H9 (cell line): ENCODE measurements at regions not wholly inside any gene's neighbourhood (a gene's known extent, or its start where the extent isn't known, plus 50 kb on each side); places are given as distances from the start of the nearest gene placed in this dataset.

Experiments used
- DNase-seq: peaks from one replicate; pipeline ENCODE4 v3.0.0-alpha.2; 2017
- H2AFZ ChIP-seq: one replicate; pipeline ENCODE4 v1.6.1; 2013; ENCODE audit warnings: mild to moderate bottlenecking, low read length, control low read depth, moderate library complexity
- H2AK5ac ChIP-seq: 2 replicates; pipeline ENCODE4 v1.6.1; 2013; ENCODE audit warnings: low read length, control low read depth, mixed read lengths; ENCODE audit not compliant: insufficient read length
- H2BK120ac ChIP-seq: one replicate; pipeline ENCODE4 v1.6.1; 2013; ENCODE audit warnings: low read depth, mild to moderate bottlenecking, low read length, control low read depth, inconsistent platforms; ENCODE audit not compliant: poor library complexity, severe bottlenecking
- H2BK12ac ChIP-seq: 2 replicates; pipeline ENCODE4 v1.6.1; 2013; ENCODE audit warnings: low read length, control low read depth, mixed read lengths, low read depth; ENCODE audit not compliant: insufficient read length
- H2BK15ac ChIP-seq: 2 replicates; pipeline ENCODE4 v1.6.1; 2013; ENCODE audit warnings: low read depth, low read length, control low read depth
- H2BK20ac ChIP-seq: one replicate; pipeline ENCODE4 v1.6.1; 2013; ENCODE audit warnings: low read depth, mild to moderate bottlenecking, low read length, control low read depth, inconsistent platforms; ENCODE audit not compliant: poor library complexity, severe bottlenecking
- H2BK5ac ChIP-seq: 2 replicates; pipeline ENCODE4 v1.6.1; 2013; ENCODE audit warnings: low read length, control low read depth, mixed read lengths; ENCODE audit not compliant: insufficient read length
- H3K14ac ChIP-seq: 2 replicates; pipeline ENCODE4 v1.6.1; 2013; ENCODE audit warnings: low read length, control low read depth; ENCODE audit not compliant: insufficient read depth
- H3K18ac ChIP-seq: 2 replicates; pipeline ENCODE4 v1.6.1; 2013; ENCODE audit warnings: low read depth, mild to moderate bottlenecking, mixed read lengths, low read length, control low read depth; ENCODE audit not compliant: insufficient read length
- H3K23ac ChIP-seq: 2 replicates; pipeline ENCODE4 v1.6.1; 2013; ENCODE audit warnings: low read length, control low read depth, mixed read lengths, low read depth; ENCODE audit not compliant: insufficient read length
- H3K23me2 ChIP-seq: 2 replicates; pipeline ENCODE4 v1.6.1; 2013; ENCODE audit warnings: low read depth, mild to moderate bottlenecking, mixed read lengths, low read length, control low read depth; ENCODE audit not compliant: insufficient read length, poor library complexity, severe bottlenecking
- H3K27ac ChIP-seq: 2 replicates; pipeline ENCODE4 v1.5.1; 2013; ENCODE audit warnings: low read length, control low read depth, mixed read lengths, low read depth; ENCODE audit not compliant: insufficient read length
- H3K27me3 ChIP-seq: 2 replicates; pipeline ENCODE4 v1.6.1; 2013; ENCODE audit warnings: low read length, control low read depth, inconsistent platforms; ENCODE audit not compliant: insufficient read depth
- H3K4ac ChIP-seq: 2 replicates; pipeline ENCODE4 v1.6.1; 2013; ENCODE audit warnings: low read depth, mild to moderate bottlenecking, control low read depth, inconsistent platforms, low read length, moderate library complexity
- H3K4me1 ChIP-seq: 2 replicates; pipeline ENCODE4 v1.6.1; 2013; ENCODE audit warnings: low read length, control low read depth, inconsistent platforms; ENCODE audit not compliant: insufficient read depth
- H3K4me2 ChIP-seq: 2 replicates; pipeline ENCODE4 v1.6.1; 2013; ENCODE audit warnings: low read length, control low read depth, mixed read lengths; ENCODE audit not compliant: insufficient read length, insufficient read depth
- H3K56ac ChIP-seq: 2 replicates; pipeline ENCODE4 v1.6.1; 2013; ENCODE audit warnings: low read depth, mild to moderate bottlenecking, mixed read lengths, low read length, control low read depth; ENCODE audit not compliant: insufficient read length
- H3K79me1 ChIP-seq: 2 replicates; pipeline ENCODE4 v1.6.1; 2013; ENCODE audit warnings: low read depth, mild to moderate bottlenecking, moderate library complexity, low read length, control low read depth, inconsistent platforms; ENCODE audit not compliant: insufficient read depth, poor library complexity, severe bottlenecking
- H3K79me2 ChIP-seq: 2 replicates; pipeline ENCODE4 v1.6.1; 2013; ENCODE audit warnings: low read length, control low read depth, inconsistent platforms; ENCODE audit not compliant: insufficient read depth
- H3K9ac ChIP-seq: 2 replicates; pipeline ENCODE4 v1.6.1; 2013; ENCODE audit warnings: low read length, control low read depth, mixed read lengths; ENCODE audit not compliant: insufficient read length; ENCODE audit errors: extremely low read depth
- H3K9me3 ChIP-seq: one replicate; pipeline ENCODE4 v1.6.1; 2013; ENCODE audit warnings: low read depth, low read length, inconsistent platforms; ENCODE audit not compliant: control insufficient read depth
- H3T11ph ChIP-seq: one replicate; pipeline ENCODE4 v1.6.1; 2013; ENCODE audit warnings: mild to moderate bottlenecking, low read length, control low read depth, inconsistent platforms
- H4K20me1 ChIP-seq: one replicate; pipeline ENCODE4 v1.6.1; 2013; ENCODE audit not compliant: control insufficient read depth, insufficient read length, insufficient read depth
- H4K5ac ChIP-seq: 2 replicates; pipeline ENCODE4 v1.6.1; 2013; ENCODE audit warnings: low read depth, mild to moderate bottlenecking, mixed read lengths, low read length, control low read depth; ENCODE audit not compliant: insufficient read length
- H4K8ac ChIP-seq: replicated peaks from 2 replicates; pipeline ENCODE4 v1.6.1; 2013; ENCODE audit warnings: low read length, control low read depth, mixed read lengths, low read depth; ENCODE audit not compliant: insufficient read length
- H4K91ac ChIP-seq: 2 replicates; pipeline ENCODE4 v1.6.1; 2013; ENCODE audit warnings: low read depth, mild to moderate bottlenecking, moderate library complexity, mixed read lengths, low read length, control low read depth; ENCODE audit not compliant: insufficient read length
- H3K27ac Mint-ChIP-seq, 3 experiments: 2 replicates in 2 of 3; 3 replicates in 1 of 3; pipeline ENCODE4 v1.8.0; 2020 to 2021; ENCODE audit warnings: mixed read lengths in 3 of 3, mild to moderate bottlenecking in 1 of 3, moderate library complexity in 1 of 3
- H3K27me3 Mint-ChIP-seq: 2 replicates; pipeline ENCODE4 v1.8.0; 2021; ENCODE audit warnings: low read depth, mild to moderate bottlenecking, moderate library complexity, mixed read lengths
- H3K36me3 Mint-ChIP-seq, 3 experiments: 2 replicates in 2 of 3; 3 replicates in 1 of 3; pipeline ENCODE4 v1.8.0; 2020 to 2021; ENCODE audit warnings: low read depth in 3 of 3, mixed read lengths in 3 of 3; ENCODE audit not compliant: insufficient read depth in 1 of 3
- H3K4me1 Mint-ChIP-seq, 2 experiments: 2 replicates each; pipeline ENCODE4 v1.8.0; 2020; ENCODE audit warnings: mixed read lengths in 2 of 2
- H3K4me3 Mint-ChIP-seq, 2 experiments: 2 replicates in 1 of 2; 3 replicates in 1 of 2; pipeline ENCODE4 v1.8.0; 2020 to 2021; ENCODE audit warnings: mild to moderate bottlenecking in 2 of 2, mixed read lengths in 2 of 2, moderate library complexity in 1 of 2
- H3K9me3 Mint-ChIP-seq, 2 experiments: 2 replicates in 1 of 2; 3 replicates in 1 of 2; pipeline ENCODE4 v1.8.0; 2020; ENCODE audit warnings: mild to moderate bottlenecking in 2 of 2, mixed read lengths in 2 of 2, moderate library complexity in 1 of 2
- WGBS: extraction: QIAGEN DNeasy Blood & Tissue Kit; methylation state at CpG from one replicate; pipeline ENCODE4 v1.1.7; 2013; ENCODE audit warnings: missing lambda C conversion rate, low lambda C conversion rate, mixed read lengths; ENCODE audit not compliant: insufficient read length; ENCODE audit errors: extremely low coverage; 5-methylcytosine and 5-hydroxymethylcytosine counted together
- TF ChIP-seq, protein P1 (sequence below): fragments of 200-600 bp; sonication (generic); conservative IDR thresholded peaks from 3 replicates; pipeline ENCODE4 v1.8.0; 2021; ENCODE audit warnings: antibody characterized with exemption, mild to moderate bottlenecking

DNA sequence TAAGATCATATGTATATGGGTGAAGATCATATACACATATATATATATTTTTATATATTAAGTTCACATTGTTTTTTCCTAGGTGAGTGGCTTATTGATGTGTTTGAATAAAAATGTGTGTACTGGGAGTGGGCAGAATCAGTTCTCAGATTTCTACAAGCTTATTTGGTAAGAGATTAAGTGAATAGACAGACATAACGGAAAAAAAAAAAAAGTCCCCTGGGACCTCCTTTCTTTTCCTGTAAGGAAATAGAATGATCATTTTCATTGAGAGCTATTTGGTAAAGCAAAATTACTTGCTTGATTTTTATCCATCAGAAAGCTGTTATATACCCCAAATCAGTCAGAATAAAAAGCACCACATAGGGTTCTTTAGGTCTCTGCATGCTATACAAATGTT is 597.7 kb downstream of the PCDH18 start:
- no peak overlapping the region for H2BK20ac ChIP-seq
- no peaks in the 10 kb centered on the region for H3K4me1 Mint-ChIP-seq
- H3K4ac ChIP-seq = no peak overlapping the region
- no peak overlapping the region for H3K4me2 ChIP-seq
- H4K5ac ChIP-seq = no peak overlapping the region
- no peak overlapping the region for H2BK5ac ChIP-seq
- no peak overlapping the region for H3K9ac ChIP-seq
- no peaks in the 10 kb centered on the region for H3K27me3 Mint-ChIP-seq
- peaks cover 0 to 3% of the 10 kb centered on the region in 2 experiments; a peak in 2 of 5 replicates for H3K9me3 Mint-ChIP-seq
- H3K79me1 ChIP-seq = no peaks in the 10 kb centered on the region
- no peak overlapping the region for H2BK120ac ChIP-seq
- H3K4me3 Mint-ChIP-seq = no peak overlapping the region
- no peak overlapping the region for H3K23ac ChIP-seq
- no peak overlapping the region for H4K91ac ChIP-seq
- no peak for DNase-seq
- no peak overlapping the region for H3K27ac Mint-ChIP-seq
- no peak overlapping the region for H3K56ac ChIP-seq
- no peaks in the 10 kb centered on the region for H3K9me3 ChIP-seq
- H2BK15ac ChIP-seq = no peak overlapping the region
- H3K27ac ChIP-seq = no peak overlapping the region
- no peaks in the 10 kb centered on the region for H3K4me1 ChIP-seq
- H3K14ac ChIP-seq = no peak overlapping the region
- H4K8ac ChIP-seq = no peak overlapping the region
- H2BK12ac ChIP-seq = no peak overlapping the region
- H3T11ph ChIP-seq = no peak overlapping the region
- TF ChIP-seq, protein P1, sequence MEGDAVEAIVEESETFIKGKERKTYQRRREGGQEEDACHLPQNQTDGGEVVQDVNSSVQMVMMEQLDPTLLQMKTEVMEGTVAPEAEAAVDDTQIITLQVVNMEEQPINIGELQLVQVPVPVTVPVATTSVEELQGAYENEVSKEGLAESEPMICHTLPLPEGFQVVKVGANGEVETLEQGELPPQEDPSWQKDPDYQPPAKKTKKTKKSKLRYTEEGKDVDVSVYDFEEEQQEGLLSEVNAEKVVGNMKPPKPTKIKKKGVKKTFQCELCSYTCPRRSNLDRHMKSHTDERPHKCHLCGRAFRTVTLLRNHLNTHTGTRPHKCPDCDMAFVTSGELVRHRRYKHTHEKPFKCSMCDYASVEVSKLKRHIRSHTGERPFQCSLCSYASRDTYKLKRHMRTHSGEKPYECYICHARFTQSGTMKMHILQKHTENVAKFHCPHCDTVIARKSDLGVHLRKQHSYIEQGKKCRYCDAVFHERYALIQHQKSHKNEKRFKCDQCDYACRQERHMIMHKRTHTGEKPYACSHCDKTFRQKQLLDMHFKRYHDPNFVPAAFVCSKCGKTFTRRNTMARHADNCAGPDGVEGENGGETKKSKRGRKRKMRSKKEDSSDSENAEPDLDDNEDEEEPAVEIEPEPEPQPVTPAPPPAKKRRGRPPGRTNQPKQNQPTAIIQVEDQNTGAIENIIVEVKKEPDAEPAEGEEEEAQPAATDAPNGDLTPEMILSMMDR = no peak
- WGBS = no CpG with 5 or more reads among the region's 1 CpG
- H2AK5ac ChIP-seq = no peak overlapping the region
- no peaks in the 10 kb centered on the region for H3K23me2 ChIP-seq
- H3K18ac ChIP-seq = no peak overlapping the region
- H4K20me1 ChIP-seq = no peaks in the 10 kb centered on the region
- peaks cover 3 to 5% (median 5%) of the 10 kb centered on the region in 3 experiments; a peak in 3 of 7 replicates for H3K36me3 Mint-ChIP-seq
- no peaks in the 10 kb centered on the region for H3K27me3 ChIP-seq
- no peak overlapping the region for H2AFZ ChIP-seq
- H3K79me2 ChIP-seq = no peaks in the 10 kb centered on the region
